T-helper 2 cell (primary cell): ENCODE measurements at regions not wholly inside any gene's neighbourhood (a gene's known extent, or its start where the extent isn't known, plus 50 kb on each side); places are given as distances from the start of the nearest gene placed in this dataset.
"Not testable (repeated sequence)": the region's sequence is repeated elsewhere in the genome, so short reads cannot be mapped to it uniquely, and the experiment has no call there.

Experiments used
- DNase-seq, 5 experiments: peaks; one replicate each; pipeline versions ENCODE4 v3.0.0 to v3.0.0-alpha.2; 2012 to 2022

- DNase-seq = no peak
These were observed 51.1 kb upstream of the NUDT6 start for GRCh38 chr4:122973465-122973864.

DNA sequence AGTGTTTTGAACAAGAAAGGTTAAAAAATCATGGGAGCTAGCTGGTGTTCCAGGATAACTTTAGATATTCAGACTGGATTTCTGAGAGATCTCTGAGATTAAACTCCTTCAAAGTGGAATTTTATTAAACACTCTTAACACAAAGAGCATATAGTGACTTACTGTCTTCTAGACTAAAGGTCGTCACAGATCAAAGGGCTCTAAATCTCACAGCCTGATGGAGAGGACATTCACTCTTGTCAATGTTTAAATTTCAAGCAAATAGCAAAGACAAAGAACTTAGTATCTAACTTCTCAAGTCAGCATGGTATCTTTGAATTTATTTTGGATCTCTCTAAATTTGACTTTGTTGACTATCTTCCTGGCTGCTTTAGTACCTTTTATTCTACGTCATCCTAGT is 53.7 kb upstream of the NUDT6 start:
- no peak for DNase-seq

DNA sequence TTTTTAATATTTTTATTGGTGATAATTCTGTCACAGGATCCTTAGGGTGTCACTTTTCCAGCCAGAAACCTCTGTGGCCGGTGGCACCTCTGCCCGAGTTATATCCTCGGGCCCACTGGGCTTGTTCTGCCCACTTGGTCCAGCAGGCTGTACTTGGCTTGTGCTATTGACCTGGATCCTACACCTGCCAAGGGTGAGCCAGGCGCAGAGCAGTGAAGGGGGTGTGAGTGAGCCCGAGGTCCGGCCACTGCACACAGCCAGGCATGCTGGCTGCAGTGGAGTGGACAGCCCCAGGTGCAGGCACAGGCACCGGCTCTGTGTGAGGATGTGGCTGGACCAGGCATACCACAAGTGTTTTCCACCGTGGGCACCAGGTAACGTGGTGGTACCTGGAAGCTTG is 54.7 kb upstream of the NUDT6 start:
- no peak for DNase-seq

- DNase-seq = no peak
These were observed 55.7 kb upstream of the NUDT6 start for GRCh38 chr4:122978109-122978508.

DNA sequence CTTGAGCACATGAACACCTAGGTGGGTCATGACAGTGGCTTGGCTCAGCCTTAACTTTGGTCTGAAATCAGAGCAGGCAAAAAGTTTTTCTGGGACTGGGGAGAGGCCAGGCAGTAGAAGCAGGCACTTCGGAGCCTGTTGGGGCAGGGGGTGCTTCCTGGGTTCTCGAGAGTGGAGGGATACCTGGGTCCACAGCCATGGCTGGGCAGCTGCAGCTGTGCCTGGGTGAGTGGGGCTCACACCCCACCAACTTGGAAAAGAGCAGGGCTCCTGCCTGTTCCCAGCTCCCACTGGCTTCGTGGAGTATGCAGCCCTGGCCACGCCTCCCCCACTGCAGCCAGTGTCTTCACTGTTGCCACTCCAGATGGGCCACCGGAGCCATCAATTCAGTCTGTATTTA is 56.4 kb upstream of the NUDT6 start:
- no peak for DNase-seq

- no peak for DNase-seq
These were observed 58.5 kb upstream of the NUDT6 start for GRCh38 chr4:122980860-122981259.

GRCh38 chr4:122988696-122989095 is 66.3 kb upstream of the NUDT6 start:
- no peak for DNase-seq

GRCh38 chr4:122990891-122991290 is 68.5 kb upstream of the NUDT6 start:
- no peak for DNase-seq

DNA sequence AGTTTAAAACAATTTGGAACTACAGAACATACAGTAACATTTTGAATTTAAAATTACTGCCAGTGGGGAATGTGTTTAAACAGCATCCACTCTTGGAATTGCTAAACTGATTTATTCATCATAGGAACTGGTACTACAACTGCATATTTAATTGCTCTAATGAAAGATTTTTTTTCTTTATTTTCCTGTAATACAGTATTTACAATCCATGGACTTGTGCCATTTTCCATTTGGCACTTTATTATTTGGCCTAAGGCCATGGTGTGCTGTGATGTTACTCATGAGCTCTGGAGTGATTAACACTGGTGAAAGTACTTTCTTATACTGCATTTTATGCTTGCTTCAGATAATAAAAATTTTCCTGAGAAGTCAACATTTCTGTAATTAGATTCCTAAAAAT is 69.7 kb upstream of the NUDT6 start:
- DNase-seq = no peak

DNA sequence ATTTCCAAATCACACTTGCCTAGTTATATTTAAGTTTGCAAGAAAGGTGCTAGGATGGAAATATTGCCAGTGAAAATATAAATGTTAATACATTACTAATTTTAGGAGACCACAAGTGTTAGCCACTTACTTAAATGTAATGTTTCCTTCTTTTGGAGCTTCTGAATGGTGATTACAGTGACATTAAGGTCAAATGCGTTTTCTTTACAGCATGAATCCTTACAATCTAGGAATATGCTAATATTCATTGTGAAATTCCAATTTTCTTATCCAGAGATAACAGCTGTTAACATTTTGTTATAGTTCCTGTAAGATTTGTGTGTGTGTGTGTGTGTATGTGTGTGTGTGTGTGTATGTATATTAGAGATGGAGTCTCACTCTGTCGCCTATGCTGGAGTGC is 70.2 kb upstream of the NUDT6 start:
- DNase-seq = no peak

- no peak for DNase-seq
These were observed 74.0 kb upstream of the NUDT6 start for GRCh38 chr4:122996350-122996749.

DNA sequence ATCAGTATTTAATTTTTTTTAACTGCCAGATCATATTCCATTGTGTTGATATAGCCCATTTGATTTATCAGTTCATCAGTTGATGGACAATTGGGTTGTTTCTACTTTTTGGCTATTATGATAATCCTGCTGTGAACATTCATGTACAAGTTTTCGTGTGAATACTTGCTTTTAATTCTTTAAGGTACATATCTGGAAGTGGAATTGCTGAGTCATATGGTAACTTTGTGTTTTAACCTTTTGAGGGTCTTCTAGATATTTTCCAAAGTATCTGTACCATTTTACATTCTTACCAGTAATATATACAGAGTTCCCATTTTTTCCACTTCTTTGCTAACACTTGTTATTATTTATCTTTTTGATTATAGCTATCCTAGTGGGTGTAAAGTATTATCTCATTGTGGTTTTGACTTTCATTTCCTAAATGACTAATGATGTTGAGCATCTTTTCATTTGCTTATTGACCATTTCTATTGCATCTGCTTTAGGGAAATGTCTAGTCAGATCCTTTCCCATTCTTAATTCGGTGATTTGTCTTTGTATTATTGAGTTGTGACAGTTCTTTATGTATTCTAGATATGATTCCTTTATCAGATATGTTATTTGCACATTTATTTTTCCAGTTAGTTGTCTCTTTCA is 75.2 kb upstream of the NUDT6 start:
- peak in 1 of 5 experiments; percentile 35 for DNase-seq

DNA sequence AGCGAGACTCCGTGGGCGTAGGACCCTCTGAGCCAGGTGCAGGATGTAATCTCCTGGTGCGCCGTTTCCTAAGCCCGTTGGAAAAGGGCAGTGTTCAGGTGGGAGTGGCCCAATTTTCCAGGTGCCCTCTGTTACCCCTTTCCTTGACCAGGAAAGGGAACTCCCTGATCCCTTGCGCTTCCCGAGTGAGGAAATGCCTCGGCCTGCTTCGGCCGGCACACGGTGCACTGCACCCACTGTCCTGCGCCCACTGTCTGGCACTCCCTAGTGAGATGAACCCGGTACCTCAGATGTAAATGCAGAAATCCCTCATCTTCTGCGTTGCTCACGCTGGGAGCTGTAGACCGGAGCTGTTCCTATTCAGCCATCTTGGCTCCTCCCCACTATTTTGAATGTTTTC is 81.7 kb upstream of the NUDT6 start:
- DNase-seq = not testable (repeated sequence)

- DNase-seq = not testable (repeated sequence)
These were observed 82.7 kb upstream of the NUDT6 start for GRCh38 chr4:123005126-123005525.

DNA sequence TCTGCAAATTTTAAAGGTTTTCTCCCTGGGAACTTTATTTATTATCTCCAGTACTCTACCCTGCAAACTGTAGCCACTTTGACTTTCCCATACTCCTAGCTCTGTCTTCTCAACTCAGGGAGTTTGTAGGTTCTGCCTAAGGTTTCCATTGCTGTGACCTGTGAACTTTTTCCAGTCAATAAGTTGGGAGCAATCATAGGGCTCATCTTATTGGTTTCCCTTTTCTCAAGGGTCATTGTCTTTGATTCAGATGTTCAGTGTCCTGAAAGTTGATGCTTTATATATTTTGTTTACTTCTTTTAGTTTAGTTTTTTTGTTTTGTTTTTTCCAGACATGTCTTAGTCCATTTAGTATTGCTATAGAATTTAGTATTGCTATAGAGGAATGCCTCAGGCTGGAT is 85.3 kb upstream of the NUDT6 start:
- no peak for DNase-seq

DNA sequence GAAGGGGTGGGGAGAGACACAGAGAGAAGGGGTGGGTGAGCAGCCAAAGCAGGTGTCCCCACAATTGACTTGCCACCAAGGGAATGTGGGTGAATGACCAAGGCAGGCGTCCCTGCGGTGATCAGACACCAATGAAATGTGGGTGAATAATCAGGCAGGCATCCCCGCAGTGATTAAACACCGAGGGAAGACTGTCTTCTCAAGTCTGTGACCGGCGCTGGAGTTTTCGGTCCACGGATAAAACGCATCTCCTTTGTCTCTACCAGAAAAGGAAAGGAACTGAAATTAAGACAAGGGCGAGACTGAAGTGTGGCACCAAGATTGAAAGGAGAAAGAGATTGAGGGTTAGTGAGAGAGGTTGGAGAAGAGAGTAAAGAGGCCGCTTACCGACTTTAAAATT is 90.0 kb upstream of the NUDT6 start:
- DNase-seq = not testable (repeated sequence)

- DNase-seq = no peak
These were observed 91.6 kb upstream of the NUDT6 start for GRCh38 chr4:123014038-123014437.

- no peak for DNase-seq
These were observed 94.7 kb upstream of the NUDT6 start for GRCh38 chr4:123017078-123017477.

- DNase-seq = no peak
These were observed 95.4 kb upstream of the NUDT6 start for GRCh38 chr4:123017636-123018395.

- DNase-seq = no peak
These were observed 96.0 kb upstream of the NUDT6 start for GRCh38 chr4:123018396-123018775.

DNA sequence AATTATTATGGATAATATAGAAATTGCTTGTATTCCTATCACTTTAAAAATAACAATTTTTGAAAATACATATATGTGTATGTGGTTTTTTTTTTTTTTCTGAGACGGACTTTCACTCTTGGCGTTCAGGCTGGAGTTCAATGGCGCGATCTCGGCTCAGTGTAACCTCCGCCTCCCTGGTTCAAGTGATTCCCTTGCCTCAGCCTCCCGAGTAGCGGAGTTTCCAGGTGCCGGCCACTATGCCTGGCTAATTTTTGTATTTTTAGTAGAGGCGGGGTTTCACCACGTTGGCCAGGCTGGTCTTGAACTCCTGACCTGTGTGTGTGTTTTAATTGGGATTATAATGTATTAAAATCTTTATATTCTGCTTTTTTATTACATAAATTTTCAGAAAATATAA is 97.9 kb upstream of the NUDT6 start:
- DNase-seq = no peak

DNA sequence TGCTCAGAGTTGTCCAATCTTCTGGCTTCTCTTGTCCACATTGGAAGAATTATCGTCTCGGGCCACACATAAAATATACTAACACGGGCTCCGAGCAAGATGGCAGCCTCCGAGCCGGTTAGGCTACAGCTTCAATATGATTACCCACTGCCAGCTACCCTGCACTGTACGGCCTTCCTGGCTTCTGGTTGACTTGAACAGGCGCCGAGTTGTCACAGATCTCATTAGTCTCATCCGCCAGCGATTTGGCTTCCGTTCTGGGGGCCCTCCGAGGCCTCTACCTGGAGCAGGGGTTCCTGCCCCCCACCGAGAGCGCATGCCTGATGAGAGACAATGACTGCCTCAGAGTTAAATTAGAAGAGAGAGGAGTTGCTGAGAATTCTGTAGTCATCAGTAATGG is 101.2 kb upstream of the NUDT6 start:
- no peak for DNase-seq

- no peak for DNase-seq
These were observed 102.3 kb upstream of the NUDT6 start for GRCh38 chr4:123024710-123025109.

- DNase-seq = no peak
These were observed 103.0 kb upstream of the NUDT6 start for GRCh38 chr4:123025398-123025797.

DNA sequence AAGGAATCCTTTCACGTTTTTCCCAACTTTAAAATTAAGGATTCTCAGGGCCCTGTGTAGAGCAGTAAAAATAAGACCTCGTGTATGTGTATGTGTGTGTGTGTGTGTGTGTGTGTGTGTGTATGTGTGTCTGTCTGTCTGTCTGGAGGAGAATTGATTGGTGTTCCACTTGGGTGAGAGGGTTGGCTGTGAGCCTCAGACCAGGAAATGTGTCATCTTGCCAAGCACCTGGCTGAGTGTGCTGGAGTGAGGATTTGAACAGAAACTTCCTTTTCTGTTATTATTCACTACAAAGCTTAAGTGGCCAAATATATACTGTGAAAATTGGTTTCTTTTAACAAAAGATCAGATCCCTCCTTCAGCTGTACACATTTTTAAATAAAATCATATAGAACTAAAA is 103.6 kb upstream of the NUDT6 start:
- DNase-seq = not testable (repeated sequence)
